ENCODE measurements at regions not wholly inside any gene's neighbourhood (a gene's known extent, or its start where the extent isn't known, plus 50 kb on each side); places are given as distances from the start of the nearest gene placed in this dataset.

DNA sequence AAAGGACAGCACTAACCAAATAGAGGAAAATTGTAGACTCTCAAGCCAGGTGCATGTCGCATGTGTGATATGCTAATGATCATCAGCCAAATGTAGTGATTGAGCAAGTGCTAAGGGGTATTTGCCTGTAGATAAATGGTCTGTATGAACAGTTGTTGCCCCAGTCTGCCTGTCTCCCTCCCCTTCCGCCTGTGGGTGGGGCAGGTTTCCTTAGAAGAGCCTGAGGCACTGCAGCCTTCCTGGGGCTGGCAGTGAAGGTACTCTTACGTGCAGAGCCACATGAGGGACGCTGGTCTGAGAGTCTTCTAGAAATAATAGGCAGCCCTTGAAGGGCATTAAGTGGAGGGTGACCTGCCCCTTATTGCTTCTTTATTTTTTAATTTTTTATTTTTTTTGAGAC, 152.1 kb downstream of the SNX10 start:
- TF ChIP-seq, protein P1, sequence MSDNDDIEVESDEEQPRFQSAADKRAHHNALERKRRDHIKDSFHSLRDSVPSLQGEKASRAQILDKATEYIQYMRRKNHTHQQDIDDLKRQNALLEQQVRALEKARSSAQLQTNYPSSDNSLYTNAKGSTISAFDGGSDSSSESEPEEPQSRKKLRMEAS (IDR thresholded peaks at IDR 0.05), result no peak
- TF ChIP-seq RAD21 (IDR thresholded peaks at IDR 0.05; ENCODE audit: low read depth), result no peak
- no peak for TF ChIP-seq TAF1 (IDR thresholded peaks at IDR 0.05; ENCODE audit: low read depth)
- TF ChIP-seq TCF12 (IDR thresholded peaks at IDR 0.05; ENCODE audit: low read depth), result no peak

Data from Ishikawa (cell line).